ENCODE measurements at regions not wholly inside any gene's neighbourhood (a gene's known extent, or its start where the extent isn't known, plus 50 kb on each side); places are given as distances from the start of the nearest gene placed in this dataset.

- TF ChIP-seq GATA1 (IDR thresholded peaks at IDR 0.05; ENCODE audit: low read depth, low read length) (no peak), POLR2A (IDR thresholded peaks at IDR 0.05; ENCODE audit: low read length) (no peak)
Observed at GRCh38 chr5:168234133-168234532, 57.3 kb upstream of the WWC1 start.
